T-cell (primary cell): ENCODE measurements at regions not wholly inside any gene's neighbourhood (a gene's known extent, or its start where the extent isn't known, plus 50 kb on each side); places are given as distances from the start of the nearest gene placed in this dataset.
"Not testable (repeated sequence)": the region's sequence is repeated elsewhere in the genome, so short reads cannot be mapped to it uniquely, and the experiment has no call there.

Source experiments
- ATAC-seq, 4 experiments: fragments of 200-7000 bp in 3 of 4; fragments of 150-1000 bp in 1 of 4; cut with Tn5 transposase; replicated peaks in 1 of 4; 1 replicate in 3 of 4; 2 replicates in 1 of 4; pipeline ENCODE4 v1.10.0; 2021; ENCODE audit warnings: moderate library complexity in 3 of 4, mild to moderate bottlenecking in 2 of 4, moderate number of reproducible peaks in 1 of 4
- CTCF ChIA-PET, 2 donors: fragments of 300-600 bp; sonication (Branson Sonifier 250); formaldehyde crosslinking; loops; one replicate each; lab custom pipeline; 2022; ENCODE audit warnings: antibody characterized with exemption in 2 of 2; lab: Charles Lee
- POLR2A ChIA-PET, 2 donors: fragments of 300-600 bp; sonication (Branson Sonifier 250); formaldehyde crosslinking; loops; one replicate each; lab custom pipeline; 2022; ENCODE audit warnings: antibody characterized with exemption in 2 of 2; lab: Charles Lee
- DNase-seq, 35 experiments: peaks; one replicate each; pipeline versions ENCODE4 v3.0.0 to v3.0.0-alpha.2; 2013 to 2023
- H3K27ac ChIP-seq: one replicate; pipeline ENCODE4 v1.5.1; 2013; ENCODE audit warnings: low read length
- H3K27me3 ChIP-seq, 2 experiments: replicated peaks in 1 of 2; 1 replicate in 1 of 2; 2 replicates in 1 of 2; pipeline versions ENCODE4 v1.6.1 to v1.7.0; 2013; ENCODE audit warnings: low read length in 1 of 2, mixed read lengths in 1 of 2; ENCODE audit not compliant: control insufficient read depth in 2 of 2, insufficient read depth in 2 of 2; ENCODE audit errors: extremely low read depth in 1 of 2
- H3K36me3 ChIP-seq, 2 donors: 1 replicate in 1 of 2; 2 replicates in 1 of 2; pipeline versions ENCODE4 v1.6.1 to v1.7.0; 2013; ENCODE audit warnings: low read length in 1 of 2; ENCODE audit not compliant: control insufficient read depth in 2 of 2, insufficient read depth in 1 of 2; ENCODE audit errors: extremely low read depth in 1 of 2
- H3K4me1 ChIP-seq, 2 experiments: 1 replicate in 1 of 2; 2 replicates in 1 of 2; pipeline versions ENCODE4 v1.6.1 to v1.7.0; 2013; ENCODE audit warnings: low read length in 2 of 2, mixed read lengths in 1 of 2; ENCODE audit not compliant: insufficient read depth in 2 of 2, control insufficient read depth in 1 of 2; ENCODE audit errors: extremely low read depth in 1 of 2
- H3K4me3 ChIP-seq, 2 donors: 1 replicate in 1 of 2; 2 replicates in 1 of 2; pipeline versions ENCODE4 v1.5.1 to v1.7.0; 2013; ENCODE audit warnings: mild to moderate bottlenecking in 2 of 2, low read length in 1 of 2, moderate library complexity in 1 of 2; ENCODE audit not compliant: control insufficient read depth in 1 of 2; ENCODE audit errors: extremely low read depth in 1 of 2
- H3K9me3 ChIP-seq: 2 replicates; pipeline ENCODE4 v1.7.0; 2013
- H3K27ac Mint-ChIP-seq, 2 donors: one replicate each; pipeline ENCODE4 v1.8.0; 2020 to 2021; ENCODE audit warnings: mild to moderate bottlenecking in 2 of 2, mixed read lengths in 2 of 2
- H3K27me3 Mint-ChIP-seq, 2 donors: one replicate each; pipeline ENCODE4 v1.8.0; 2021 to 2022; ENCODE audit warnings: mixed read lengths in 2 of 2
- H3K36me3 Mint-ChIP-seq: one replicate; pipeline ENCODE4 v1.8.0; 2021; ENCODE audit warnings: mixed read lengths
- H3K4me1 Mint-ChIP-seq, 3 donors: one replicate each; pipeline ENCODE4 v1.8.0; 2020 to 2022; ENCODE audit warnings: mixed read lengths in 3 of 3, mild to moderate bottlenecking in 1 of 3
- H3K4me3 Mint-ChIP-seq, 3 donors: one replicate each; pipeline ENCODE4 v1.8.0; 2020 to 2022; ENCODE audit warnings: mild to moderate bottlenecking in 3 of 3, mixed read lengths in 3 of 3, moderate library complexity in 3 of 3
- H3K9me3 Mint-ChIP-seq, 3 donors: one replicate each; pipeline ENCODE4 v1.8.0; 2020 to 2022; ENCODE audit warnings: mixed read lengths in 3 of 3
- WGBS: methylation state at CpG from one replicate; pipeline ENCODE4 v1.1.5; 2013; ENCODE audit warnings: missing lambda C conversion rate; ENCODE audit not compliant: insufficient coverage; 5-methylcytosine and 5-hydroxymethylcytosine counted together

- H3K36me3 Mint-ChIP-seq, CTCF ChIA-PET, H3K36me3 ChIP-seq, H3K4me1 Mint-ChIP-seq, H3K4me1 ChIP-seq, H3K27me3 ChIP-seq, ATAC-seq, H3K27ac Mint-ChIP-seq, H3K27ac ChIP-seq, H3K9me3 ChIP-seq, H3K27me3 Mint-ChIP-seq, H3K9me3 Mint-ChIP-seq, H3K4me3 ChIP-seq, H3K4me3 Mint-ChIP-seq, POLR2A ChIA-PET, DNase-seq: not testable (repeated sequence)
- 85% methylated on average over 3 of the region's 5 CpGs for WGBS
Observed at GRCh38 chr15:75764845-75765550, 52.4 kb upstream of the CSPG4 start.

- POLR2A ChIA-PET: not testable (repeated sequence)
- WGBS: 89% methylated on average over 7 of the region's 14 CpGs
Observed at GRCh38 chr15:75763635-75764600, 51.3 kb upstream of the CSPG4 start.

GRCh38 chr15:75763137-75763611 lies 50.5 kb upstream of the CSPG4 start:
- H3K4me1 Mint-ChIP-seq: peaks cover 6 to 15% (median 12%) of the 10 kb centered on the region in 3 donors

More at GRCh38 chr15:75763635-75764600, 51.3 kb upstream of the CSPG4 start:
- H3K9me3 ChIP-seq, H3K36me3 Mint-ChIP-seq, H3K4me3 Mint-ChIP-seq, H3K9me3 Mint-ChIP-seq, H3K27me3 ChIP-seq, H3K27ac Mint-ChIP-seq, H3K36me3 ChIP-seq, ATAC-seq, DNase-seq, H3K27me3 Mint-ChIP-seq, CTCF ChIA-PET, H3K27ac ChIP-seq, H3K4me1 ChIP-seq, H3K4me3 ChIP-seq, H3K4me1 Mint-ChIP-seq: not testable (repeated sequence)

More at GRCh38 chr15:75763137-75763611, 50.5 kb upstream of the CSPG4 start:
- CTCF ChIA-PET: no interaction called here
- 90% methylated on average over 3 of the region's 8 CpGs for WGBS
- H3K27ac Mint-ChIP-seq: no peak overlapping the region
- no peaks in the 10 kb centered on the region for H3K9me3 Mint-ChIP-seq
- Histone ChIP-seq H3K27ac (no peak overlapping the region), H3K4me1 (peaks cover 2 to 8% of the 10 kb centered on the region in 2 experiments), H3K36me3 (no peaks in the 10 kb centered on the region), H3K4me3 (no peak overlapping the region), H3K27me3 (peaks cover 0 to 6% of the 10 kb centered on the region in 2 experiments), H3K9me3 (no peaks in the 10 kb centered on the region)
- DNase-seq: no peak
- POLR2A ChIA-PET: no interaction called here
- no peaks in the 10 kb centered on the region for H3K36me3 Mint-ChIP-seq
- H3K4me3 Mint-ChIP-seq: no peak overlapping the region
- ATAC-seq: no peak
- H3K27me3 Mint-ChIP-seq: no peaks in the 10 kb centered on the region
